Left renal cortex interstitium (tissue), 4 donors: ENCODE measurements at regions not wholly inside any gene's neighbourhood (a gene's known extent, or its start where the extent isn't known, plus 50 kb on each side); places are given as distances from the start of the nearest gene placed in this dataset.

ENCODE experiments used
- DNase-seq, 4 donors: peaks; one replicate each; pipeline ENCODE4 v3.0.0-alpha.2; 2013; ENCODE audit warnings: low read depth in 4 of 4, low spot score in 2 of 4, missing footprints in 1 of 4

- DNase-seq: no peak
Observed at GRCh38 chr12:98238515-98239130, 276.8 kb upstream of the TMPO start.

- no peak for DNase-seq
Observed at GRCh38 chr12:98243190-98243589, 272.2 kb upstream of the TMPO start.

GRCh38 chr12:98244136-98244535 is 271.3 kb upstream of the TMPO start:
- no peak for DNase-seq

- DNase-seq: peak in 1 of 4 donors; percentile 39
Observed at GRCh38 chr12:98253207-98254037, 262.0 kb upstream of the TMPO start.

- no peak for DNase-seq
Observed at GRCh38 chr12:98256830-98257229, 258.6 kb upstream of the TMPO start.

- DNase-seq: no peak
Observed at GRCh38 chr12:98259693-98260092, 255.7 kb upstream of the TMPO start.

GRCh38 chr12:98260276-98260675 is 255.1 kb upstream of the TMPO start:
- no peak for DNase-seq

- no peak for DNase-seq
Observed at GRCh38 chr12:98262902-98263301, 252.5 kb upstream of the TMPO start.

GRCh38 chr12:98274430-98275130 is 240.8 kb upstream of the TMPO start:
- no peak for DNase-seq

GRCh38 chr12:98275131-98275475 is 240.3 kb upstream of the TMPO start:
- DNase-seq: no peak

GRCh38 chr12:98280152-98280551 is 235.2 kb upstream of the TMPO start:
- DNase-seq: no peak

- no peak for DNase-seq
Observed at GRCh38 chr12:98280621-98281020, 234.8 kb upstream of the TMPO start.

- no peak for DNase-seq
Observed at GRCh38 chr12:98291828-98292227, 223.6 kb upstream of the TMPO start.

- DNase-seq: no peak
Observed at GRCh38 chr12:98294051-98294805, 221.2 kb upstream of the TMPO start.

- DNase-seq: no peak
Observed at GRCh38 chr12:98295681-98296080, 219.7 kb upstream of the TMPO start.

- DNase-seq: peak in 2 of 4 donors; percentile 3 to 24
Observed at GRCh38 chr12:98296462-98297079, 218.8 kb upstream of the TMPO start.

- no peak for DNase-seq
Observed at GRCh38 chr12:98297538-98297937, 217.9 kb upstream of the TMPO start.

GRCh38 chr12:98308141-98308540 is 207.2 kb upstream of the TMPO start:
- no peak for DNase-seq

GRCh38 chr12:98317939-98318899 is 197.2 kb upstream of the TMPO start:
- no peak for DNase-seq
